ENCODE measurements at regions not wholly inside any gene's neighbourhood (a gene's known extent, or its start where the extent isn't known, plus 50 kb on each side); places are given as distances from the start of the nearest gene placed in this dataset.
"Not testable (repeated sequence)": the region's sequence is repeated elsewhere in the genome, so short reads cannot be mapped to it uniquely, and the experiment has no call there.

DNA sequence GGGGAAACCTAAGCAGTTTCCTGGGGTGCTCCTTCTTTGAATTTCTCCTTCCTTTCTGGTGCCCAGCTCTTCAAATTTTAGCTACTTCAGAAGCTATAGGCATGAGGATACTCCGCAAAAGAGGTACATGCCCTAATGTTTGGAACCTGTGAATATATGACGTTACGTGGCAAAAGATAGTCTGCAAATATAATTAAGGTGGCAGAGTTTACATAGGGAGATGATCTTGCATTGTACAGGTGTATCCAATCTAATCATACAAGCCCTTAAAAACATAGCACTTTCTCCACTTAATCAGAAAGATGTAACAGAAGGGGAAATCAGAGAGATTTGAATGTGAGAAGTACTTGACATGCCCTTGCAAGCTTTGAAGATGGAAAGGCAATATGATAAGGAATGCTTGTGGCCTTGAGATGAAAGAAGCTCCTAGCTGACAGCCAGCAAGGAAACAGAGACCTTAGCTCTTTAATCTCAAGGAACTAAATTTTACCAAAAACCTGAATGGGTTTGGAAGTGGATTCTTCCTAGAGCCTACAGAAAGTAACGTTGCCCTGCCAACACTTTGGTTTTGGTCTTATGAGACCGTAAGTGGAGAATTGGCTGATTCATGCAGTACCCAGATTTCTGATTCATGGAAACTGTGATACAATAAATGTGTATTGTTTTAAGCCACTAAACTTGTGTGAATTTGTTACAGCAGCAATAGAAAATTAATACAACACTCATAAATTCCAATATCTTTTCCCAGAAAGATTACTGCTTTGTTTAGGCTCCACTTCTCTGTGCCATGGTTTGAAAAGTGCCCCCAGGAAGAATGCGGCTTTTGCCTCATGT lies 268.4 kb downstream of the FAM170A start:
- no peak for DNase-seq

GRCh38 chr5:119899981-119900380 lies 270.6 kb downstream of the FAM170A start:
- DNase-seq = no peak

DNA sequence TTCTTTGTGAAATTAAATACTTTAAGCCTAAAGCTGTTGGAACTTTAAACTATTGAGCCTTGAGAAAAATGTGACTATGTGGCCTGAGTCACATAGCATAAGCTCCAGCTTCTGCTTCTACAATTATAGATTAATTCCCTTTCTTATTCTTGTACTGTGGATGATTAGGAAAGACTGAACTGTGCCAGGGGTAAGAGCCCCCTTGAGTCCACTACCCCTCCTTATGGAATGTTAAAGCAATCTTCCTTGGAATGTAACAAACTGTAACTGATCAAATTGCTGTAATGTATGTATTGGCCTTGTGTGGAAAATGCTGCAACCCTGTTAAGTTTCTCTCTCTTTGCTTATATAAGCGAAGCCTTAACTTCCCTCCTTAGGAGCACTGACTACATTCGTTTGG lies 273.2 kb downstream of the FAM170A start:
- DNase-seq = no peak

- DNase-seq = no peak
Measured at GRCh38 chr5:119913425-119913824, 284.1 kb downstream of the FAM170A start.

- no peak for DNase-seq
Measured at GRCh38 chr5:119919279-119919678, 289.9 kb downstream of the FAM170A start.

- no peak for DNase-seq
Measured at GRCh38 chr5:119926301-119926700, 296.9 kb downstream of the FAM170A start.

DNA sequence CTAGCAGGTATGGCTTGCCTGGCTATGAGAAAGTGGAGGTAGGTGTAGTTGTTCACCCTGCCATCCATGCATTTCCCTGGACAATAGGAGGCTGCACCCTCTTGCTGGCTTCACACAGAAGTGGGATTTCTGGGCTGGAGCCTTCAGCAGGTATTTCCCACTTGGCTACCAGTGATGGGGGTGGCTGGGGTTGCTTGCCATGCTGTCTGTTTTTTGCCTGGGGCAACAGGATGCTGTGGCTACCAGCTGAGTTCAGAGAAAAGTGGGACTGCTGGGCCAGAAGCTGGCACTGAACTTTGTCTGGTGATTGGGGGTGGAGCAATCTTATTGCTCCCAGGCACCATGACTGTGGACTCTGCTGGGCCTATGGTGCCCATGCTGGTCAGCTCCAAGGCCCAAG lies 299.6 kb downstream of the FAM170A start:
- no peak for DNase-seq

- DNase-seq = no peak
Measured at GRCh38 chr5:119930490-119930889, 301.1 kb downstream of the FAM170A start.

GRCh38 chr5:119943148-119943547 lies 313.8 kb downstream of the FAM170A start:
- no peak for DNase-seq

GRCh38 chr5:119945691-119946090 lies 316.3 kb downstream of the FAM170A start:
- DNase-seq = no peak

DNA sequence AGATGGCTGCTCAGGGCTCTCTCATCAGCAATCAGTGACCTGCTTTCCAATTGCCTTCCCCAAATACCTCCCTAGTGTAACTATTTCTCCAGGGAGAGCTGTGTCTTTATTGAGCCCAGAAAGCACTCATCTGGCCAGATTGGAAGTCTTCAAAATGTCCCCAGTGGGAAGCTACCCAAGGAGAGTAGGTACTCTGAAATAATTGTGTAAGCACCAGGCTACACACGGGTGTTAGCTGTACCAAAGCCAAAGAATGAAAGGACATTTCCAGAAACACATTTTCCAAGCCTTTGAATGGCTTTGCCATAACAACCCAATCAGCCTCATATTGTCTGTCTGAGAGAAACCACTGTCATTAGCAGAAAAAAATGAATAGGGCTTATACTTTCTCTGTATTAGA lies 318.8 kb downstream of the FAM170A start:
- DNase-seq = no peak

- DNase-seq = no peak
Measured at GRCh38 chr5:119949426-119949999, 320.2 kb downstream of the FAM170A start.

- no peak for DNase-seq
Measured at GRCh38 chr5:119951330-119951934, 322.1 kb downstream of the FAM170A start.

- no peak for DNase-seq
Measured at GRCh38 chr5:119953474-119953873, 324.1 kb downstream of the FAM170A start.

DNA sequence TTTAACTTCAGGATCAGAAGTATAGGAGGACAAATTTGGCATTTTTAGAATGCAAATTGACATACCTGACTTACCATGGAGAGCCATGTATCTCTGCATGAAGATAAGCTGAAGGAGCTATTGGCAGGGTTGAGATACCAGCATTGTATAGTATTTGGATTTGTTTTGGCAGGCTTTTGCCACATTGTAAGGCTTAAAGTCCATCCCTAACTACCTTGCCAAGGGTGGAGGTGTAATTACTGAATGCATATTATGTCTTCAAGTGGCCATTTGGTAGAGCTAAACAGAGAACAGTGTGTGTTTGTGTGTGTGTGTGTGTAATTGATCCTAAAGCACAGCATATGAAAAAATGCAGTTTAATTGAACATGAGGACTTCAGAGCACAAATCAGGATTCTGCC lies 324.7 kb downstream of the FAM170A start:
- no peak for DNase-seq

DNA sequence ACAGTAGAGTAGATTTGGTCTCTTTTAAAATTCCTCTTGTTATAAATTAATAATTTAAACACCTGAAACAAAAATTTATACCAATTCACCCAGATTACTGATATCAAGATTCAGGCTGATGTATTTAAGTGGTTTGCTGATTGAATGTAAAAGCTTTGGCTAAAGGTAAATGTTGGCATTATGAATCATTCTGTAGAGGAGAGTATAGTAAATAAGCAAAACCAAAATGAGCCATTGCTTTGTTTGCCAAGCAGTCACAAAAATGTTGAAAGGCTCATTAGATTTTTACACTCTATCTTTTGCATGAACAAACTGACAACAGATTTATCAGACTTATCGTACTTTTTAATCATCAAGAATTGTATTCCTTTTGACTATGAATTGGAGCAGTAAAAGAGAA lies 332.6 kb downstream of the FAM170A start:
- no peak for DNase-seq

GRCh38 chr5:119966028-119966427 lies 336.7 kb downstream of the FAM170A start:
- no peak for DNase-seq

- no peak for DNase-seq
Measured at GRCh38 chr5:119968690-119969089, 339.3 kb downstream of the FAM170A start.

DNA sequence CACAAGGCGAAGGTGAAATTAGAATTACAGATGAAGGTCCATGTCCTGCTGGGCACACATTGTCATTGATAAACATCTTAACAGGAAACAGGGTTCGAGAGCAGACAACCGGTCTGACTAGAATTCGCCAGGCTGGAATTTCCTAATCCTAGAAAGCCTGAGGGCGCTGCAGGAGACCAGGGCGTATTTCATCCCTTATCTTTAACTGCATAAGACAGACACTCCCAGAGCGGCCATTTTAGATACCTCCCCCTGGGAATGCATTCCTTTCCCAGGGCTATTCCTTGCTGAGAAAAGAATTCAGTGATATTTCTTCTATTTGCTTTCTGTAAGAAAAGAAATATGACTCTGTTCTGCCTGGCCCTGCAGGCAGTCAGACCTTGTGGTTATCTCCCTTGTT lies 357.7 kb downstream of the FAM170A start:
- not testable (repeated sequence) for DNase-seq

DNA sequence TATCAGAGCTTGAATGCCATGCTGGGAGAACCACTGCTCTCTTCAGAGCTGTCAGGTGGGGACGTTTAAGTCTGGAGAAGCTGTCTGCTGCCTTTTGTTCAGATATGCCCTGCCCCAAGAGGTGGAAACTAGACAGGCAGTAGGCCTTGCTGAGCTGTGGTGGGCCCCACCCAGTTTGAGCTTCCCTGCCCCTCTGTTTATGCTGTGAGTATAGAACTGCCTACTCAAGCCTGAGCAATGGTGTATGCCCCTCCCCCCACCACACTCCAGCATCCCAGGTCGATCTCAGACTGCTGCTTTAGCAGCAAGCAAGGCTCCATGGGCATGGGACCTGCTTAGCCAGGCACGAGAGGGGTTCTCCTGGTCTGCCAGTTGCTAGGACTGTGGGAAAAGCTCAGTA lies 362.3 kb downstream of the FAM170A start:
- DNase-seq = no peak

GRCh38 chr5:119996128-119996527 lies 366.8 kb downstream of the FAM170A start:
- DNase-seq = no peak

- DNase-seq = no peak
Measured at GRCh38 chr5:120007598-120007997, 378.2 kb downstream of the FAM170A start.

DNA sequence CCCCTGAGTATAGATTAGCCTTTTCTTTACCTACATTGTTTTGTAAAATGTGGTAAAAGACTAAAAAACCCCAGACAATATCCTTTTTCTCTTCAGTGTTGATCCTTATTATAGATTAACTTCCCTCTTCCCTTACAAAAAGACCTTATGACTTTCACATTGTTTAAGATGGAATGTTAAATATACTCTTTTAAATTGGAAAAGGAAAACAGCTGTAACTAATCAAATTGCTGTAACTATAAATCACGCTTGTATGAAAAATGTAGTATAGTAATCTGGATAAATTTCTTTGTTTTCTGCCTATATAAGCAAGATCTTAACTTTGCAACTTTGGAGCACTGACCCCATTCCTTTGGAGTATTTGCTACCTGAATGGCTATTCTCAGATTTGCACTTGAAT lies 383.1 kb downstream of the FAM170A start:
- DNase-seq = no peak

DNA sequence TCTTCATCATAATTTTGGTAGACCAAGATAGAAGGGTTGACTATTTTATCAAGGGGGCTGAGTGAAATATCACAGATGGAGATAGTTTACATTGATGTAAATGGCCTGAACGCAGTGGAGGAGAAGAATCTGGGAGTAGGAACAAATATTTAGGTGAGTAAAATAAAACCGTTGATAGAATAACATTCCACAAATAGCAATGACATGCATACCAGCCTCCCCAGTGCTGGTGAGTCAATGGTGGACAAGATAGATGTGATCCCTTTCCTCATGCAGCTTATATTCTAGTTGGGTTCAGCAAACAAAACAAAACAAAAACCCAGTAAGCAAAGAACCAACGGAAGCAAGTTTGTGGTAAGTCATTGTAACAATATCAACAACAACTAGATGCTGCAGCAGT lies 385.2 kb downstream of the FAM170A start:
- no peak for DNase-seq

Measured in GF-D8 (cell line).